GM12878 (cell line): ENCODE measurements at regions not wholly inside any gene's neighbourhood (a gene's known extent, or its start where the extent isn't known, plus 50 kb on each side); places are given as distances from the start of the nearest gene placed in this dataset.

Source experiments
- BHLHE40 ChIP-seq, 2 experiments: fragments of 450-650 bp in 1 of 2; IDR thresholded peaks; 2 replicates each; pipeline ENCODE4 v1.6.1; 2011 to 2017; ENCODE audit warnings: low read depth in 2 of 2, borderline replicate concordance in 1 of 2, improper control_type of control experiment in 1 of 2, low read length in 1 of 2, mild to moderate bottlenecking in 1 of 2
- CHD2 ChIP-seq: IDR thresholded peaks from 2 replicates; pipeline ENCODE4 v1.6.1; 2011; ENCODE audit warnings: low read depth, low read length, improper control_type of control experiment, borderline replicate concordance
- CTCF ChIP-seq, 3 experiments: IDR thresholded peaks in 2 of 3; conservative IDR thresholded peaks in 1 of 3; 2 replicates each; pipeline ENCODE4 v1.5.1; 2011; ENCODE audit warnings: low read depth in 3 of 3, low read length in 3 of 3, mild to moderate bottlenecking in 3 of 3, control low read depth in 2 of 3, moderate library complexity in 2 of 3, inconsistent platforms in 1 of 3, mixed read lengths in 1 of 3; ENCODE audit not compliant: control insufficient read depth in 2 of 3, insufficient read depth in 1 of 3; ENCODE audit errors: extremely low read depth in 1 of 3
- EZH2 ChIP-seq: IDR thresholded peaks from 2 replicates; pipeline ENCODE4 v1.6.1; 2012; ENCODE audit warnings: low read depth, mild to moderate bottlenecking, control low read depth, inconsistent platforms, low read length, borderline replicate concordance; ENCODE audit not compliant: control insufficient read depth
- IKZF1 ChIP-seq: fragments of 450-650 bp; conservative IDR thresholded peaks from 2 replicates; pipeline ENCODE4 v1.6.1; 2017; ENCODE audit warnings: antibody characterized with exemption, mild to moderate bottlenecking
- PBX3 ChIP-seq: IDR thresholded peaks from 2 replicates; pipeline ENCODE4 v1.6.1; 2011; ENCODE audit warnings: mild to moderate bottlenecking, low read depth, low read length, moderate library complexity; ENCODE audit not compliant: insufficient replicate concordance
- POLR2A ChIP-seq: IDR thresholded peaks from 2 replicates; pipeline ENCODE4 v1.6.1; 2011; ENCODE audit warnings: low read depth, mild to moderate bottlenecking, low read length
- SRF ChIP-seq, 2 experiments: IDR thresholded peaks; 2 replicates each; pipeline ENCODE4 v1.6.1; 2011; ENCODE audit warnings: low read depth in 2 of 2, low read length in 2 of 2, mild to moderate bottlenecking in 1 of 2, moderate library complexity in 1 of 2
- SUZ12 ChIP-seq: fragments of 200-600 bp; sonication (generic); IDR thresholded peaks from one replicate; pipeline ENCODE4 v1.6.1; 2018; ENCODE audit warnings: antibody characterized with exemption, mild to moderate bottlenecking; ENCODE audit not compliant: unreplicated experiment

GRCh38 chr9:11702548-11702947 lies 990.6 kb upstream of the TYRP1 start:
- TF ChIP-seq POLR2A = no peak
- no peak for TF ChIP-seq BHLHE40 (IDR thresholded peaks at IDR 0.05; ENCODE audit: borderline replicate concordance in 1 of 2, low read depth in 2 of 2, low read length in 1 of 2)
- no peak for TF ChIP-seq CTCF (IDR thresholded peaks at IDR 0.05 in 2 of 3, conservative IDR thresholded peaks at IDR 0.05 in 1 of 3; ENCODE audit: control insufficient read depth in 2 of 3, extremely low read depth in 1 of 3, insufficient read depth in 1 of 3, low read depth in 3 of 3, low read length in 3 of 3)
- TF ChIP-seq EZH2 = no peak
- TF ChIP-seq SUZ12 = no peak
- TF ChIP-seq IKZF1 = no peak
- TF ChIP-seq PBX3 = no peak
- TF ChIP-seq CHD2 = no peak
- TF ChIP-seq SRF (IDR thresholded peaks at IDR 0.05; ENCODE audit: low read depth in 2 of 2, low read length in 2 of 2) = no peak
